GM21619 (cell line): ENCODE measurements at regions not wholly inside any gene's neighbourhood (a gene's known extent, or its start where the extent isn't known, plus 50 kb on each side); places are given as distances from the start of the nearest gene placed in this dataset.
A peak's percentile ranks its signal among the peaks of the same experiment; 100 is the strongest.
"Not testable (repeated sequence)": the region's sequence is repeated elsewhere in the genome, so short reads cannot be mapped to it uniquely, and the experiment has no call there.

Experiments
- ATAC-seq: cut with Tn5 transposase; IDR thresholded peaks from one replicate; pipeline ENCODE4 v1.9.1; 2021; ENCODE audit not compliant: unreplicated experiment

DNA sequence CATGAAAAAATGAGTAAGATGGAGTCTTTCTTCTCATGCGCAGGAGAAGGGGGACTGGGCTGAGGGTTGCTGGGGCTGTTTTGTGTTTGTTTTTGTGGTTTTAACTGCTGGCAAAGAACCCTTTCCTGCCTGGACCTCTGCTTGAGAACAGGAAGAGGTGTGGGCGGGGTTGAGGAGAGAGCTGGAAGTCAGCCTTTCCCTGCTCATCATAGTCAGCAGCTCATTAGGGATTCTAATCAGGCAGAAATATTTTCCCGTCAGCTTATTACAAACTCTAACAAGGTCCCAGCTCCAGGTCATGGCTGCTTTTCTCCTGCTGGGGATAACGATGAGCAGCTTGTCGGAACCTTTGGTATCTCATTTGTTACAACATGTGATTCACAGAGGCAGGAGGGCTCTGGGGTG is 185.0 kb upstream of the NRXN3 start:
- no peak for ATAC-seq

DNA sequence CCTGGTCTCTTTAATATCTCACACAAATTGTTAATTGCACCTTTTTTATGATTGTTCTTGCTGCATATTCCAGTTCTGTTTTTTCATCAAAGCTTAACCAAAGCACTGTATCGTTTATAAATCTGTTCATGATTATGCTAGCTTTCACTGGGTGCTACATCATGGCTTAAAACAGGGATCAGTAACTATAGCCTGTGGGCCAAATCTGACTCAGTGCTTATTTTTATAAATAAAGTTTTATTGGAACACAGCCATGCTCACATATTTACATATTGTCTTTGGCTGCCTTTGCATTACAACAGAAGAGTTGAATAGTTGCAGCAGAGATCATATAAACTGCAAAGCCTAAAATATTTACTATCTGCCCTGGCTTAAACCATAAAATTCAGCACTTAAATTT is 183.4 kb upstream of the NRXN3 start:
- ATAC-seq, result no peak

- no peak for ATAC-seq
Measured at GRCh38 chr14:77988096-77988870, 181.9 kb upstream of the NRXN3 start.

DNA sequence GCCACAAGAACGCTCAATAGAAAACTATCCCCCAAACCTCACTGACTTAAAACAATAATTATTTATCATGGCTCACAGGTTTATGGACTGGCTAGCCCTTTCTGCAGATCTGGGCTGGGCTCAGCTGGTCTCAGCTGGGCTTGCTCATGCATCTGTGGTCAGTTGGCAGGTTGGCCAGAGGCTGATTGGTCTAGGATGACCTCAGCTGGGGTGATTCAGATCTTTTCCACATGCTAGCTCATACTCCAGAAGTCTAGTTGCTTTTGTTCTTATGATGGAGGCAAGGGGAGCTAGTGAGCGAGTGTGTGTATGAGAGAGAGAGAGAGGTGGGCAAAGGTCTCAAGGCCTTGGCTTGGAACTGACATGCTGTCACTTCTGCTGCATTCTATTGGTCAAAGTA is 181.2 kb upstream of the NRXN3 start:
- no peak for ATAC-seq

- ATAC-seq, result no peak
Measured at GRCh38 chr14:77989441-77989991, 180.7 kb upstream of the NRXN3 start.

- ATAC-seq, result no peak
Measured at GRCh38 chr14:77990337-77990736, 179.8 kb upstream of the NRXN3 start.

DNA sequence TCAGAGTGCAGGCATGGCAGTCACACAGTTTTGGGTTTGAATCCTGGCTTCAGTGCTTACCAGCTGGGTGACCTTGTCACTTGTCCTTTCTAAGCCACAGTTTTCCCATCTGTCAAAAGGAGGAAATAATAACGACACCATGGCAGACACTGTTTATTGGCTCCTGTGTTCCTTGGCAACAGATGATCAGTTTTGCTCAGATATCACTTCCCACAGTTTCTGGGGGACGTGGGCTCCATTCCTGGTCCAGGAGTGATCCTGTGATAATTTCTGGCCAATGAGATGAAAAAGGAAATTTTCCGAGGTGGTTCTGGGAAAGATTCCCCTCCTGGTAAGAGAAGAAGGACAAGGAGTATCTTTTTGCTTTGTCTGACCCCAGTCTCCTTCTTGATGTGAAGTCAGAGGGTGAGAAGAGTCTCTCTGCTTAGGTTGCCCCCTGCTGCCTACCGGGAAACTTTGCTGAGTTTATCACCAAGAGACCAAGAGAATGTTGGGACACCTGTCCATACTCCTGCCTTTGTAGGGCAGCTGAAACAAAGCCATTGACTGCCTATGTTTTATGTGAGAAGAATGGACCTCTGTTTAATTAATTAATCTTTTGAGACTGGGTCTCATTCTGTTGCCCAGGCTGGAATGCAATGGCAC is 178.9 kb upstream of the NRXN3 start:
- no peak for ATAC-seq

DNA sequence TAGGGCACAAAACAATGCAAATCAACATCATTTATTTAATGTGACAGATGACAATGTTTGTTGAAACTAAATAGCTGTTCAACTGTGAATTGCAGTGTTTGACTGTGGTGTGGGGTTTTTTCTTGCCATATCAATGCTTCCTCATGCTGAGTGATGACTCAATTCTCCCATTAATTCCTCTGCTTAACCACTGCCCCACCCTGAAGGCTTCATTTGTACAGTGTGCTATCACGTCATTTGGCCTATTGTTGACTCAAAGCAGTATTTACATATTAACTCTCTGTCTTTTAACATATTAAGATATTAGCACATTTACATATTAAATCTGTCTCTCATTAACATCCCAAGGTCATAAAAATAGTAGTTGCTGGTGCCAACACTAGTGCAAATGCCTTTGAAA is 164.8 kb upstream of the NRXN3 start:
- peak; percentile 71 for ATAC-seq

- no peak for ATAC-seq
Measured at GRCh38 chr14:78007160-78007559, 163.0 kb upstream of the NRXN3 start.

DNA sequence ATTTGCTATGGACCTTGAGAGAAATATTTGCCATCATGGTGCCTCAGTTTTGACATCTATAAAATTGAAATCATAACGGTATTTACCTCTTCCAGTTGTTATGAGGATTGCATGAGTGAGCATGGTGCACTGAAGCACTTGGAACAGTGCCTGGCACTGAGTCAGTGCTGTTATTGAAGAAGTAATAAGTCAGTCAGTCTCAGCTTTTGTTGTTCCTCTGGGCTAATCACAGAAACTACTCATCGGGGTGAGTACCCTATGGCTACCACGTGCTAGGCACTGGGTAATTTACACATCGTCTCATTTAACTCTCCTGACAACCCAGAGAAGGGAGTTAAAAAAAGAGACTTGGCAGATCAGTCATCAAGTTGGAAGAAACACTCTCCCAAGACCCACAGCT is 159.5 kb upstream of the NRXN3 start:
- no peak for ATAC-seq

DNA sequence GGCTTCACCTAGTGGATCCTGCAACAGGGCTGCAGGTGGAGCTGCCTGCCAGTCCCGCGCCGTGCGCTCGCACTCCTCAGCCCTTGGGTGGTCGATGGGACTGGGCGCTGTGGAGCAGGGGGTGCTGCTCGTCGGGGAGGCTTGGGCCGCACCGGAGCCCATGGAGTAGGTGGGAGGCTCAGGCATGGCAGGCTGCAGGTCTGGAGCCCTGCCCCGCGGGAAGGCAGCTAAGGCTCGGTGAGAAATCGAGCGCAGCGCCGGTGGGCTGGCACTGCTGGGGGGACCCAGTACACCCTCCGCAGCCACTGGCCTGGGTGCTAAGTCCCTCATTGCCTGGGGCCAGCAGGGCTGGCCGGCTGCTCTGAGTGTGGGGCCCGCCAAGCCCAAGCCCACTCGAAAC is 156.3 kb upstream of the NRXN3 start:
- ATAC-seq, result not testable (repeated sequence)

- no peak for ATAC-seq
Measured at GRCh38 chr14:78016532-78016931, 153.6 kb upstream of the NRXN3 start.

DNA sequence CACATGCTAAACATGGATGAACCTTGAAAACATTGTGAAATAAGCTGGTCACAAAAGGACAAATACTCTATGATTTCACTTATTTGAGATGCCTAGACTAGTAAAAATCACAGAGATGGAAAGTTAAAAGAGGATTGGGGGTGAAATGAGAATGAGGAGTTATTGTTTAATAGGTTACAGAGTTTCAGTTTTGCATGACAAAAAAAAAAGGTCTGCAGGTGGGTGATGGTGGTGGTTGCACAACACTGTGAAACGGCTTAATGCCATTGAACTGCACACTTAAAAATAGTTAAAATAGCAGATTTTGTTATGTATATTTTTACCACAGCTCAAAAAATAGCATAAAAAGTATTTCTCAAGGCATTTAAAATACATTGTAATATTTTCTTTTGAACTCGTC is 151.9 kb upstream of the NRXN3 start:
- ATAC-seq, result no peak

- ATAC-seq, result peak; percentile 87
Measured at GRCh38 chr14:78022059-78022458, 148.1 kb upstream of the NRXN3 start.

DNA sequence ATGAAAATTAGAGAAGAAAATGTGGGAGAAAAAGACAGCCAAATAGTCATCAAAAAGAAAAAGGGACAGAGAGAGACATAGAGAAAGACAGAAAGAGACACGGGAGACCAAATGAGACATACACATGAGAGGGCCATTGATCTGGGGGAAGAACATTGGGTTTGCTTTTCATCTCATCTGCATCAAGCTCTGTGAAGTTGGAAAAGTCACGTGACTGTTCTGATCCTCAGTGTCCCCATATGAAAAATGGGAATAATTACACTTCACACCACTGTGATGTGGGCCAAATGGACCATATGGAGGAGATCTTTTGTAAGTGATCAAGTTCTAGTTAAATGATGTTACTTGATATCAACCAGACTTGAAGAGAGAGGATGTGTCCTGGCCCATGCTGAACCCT is 147.1 kb upstream of the NRXN3 start:
- no peak for ATAC-seq

GRCh38 chr14:78028471-78028870 is 141.7 kb upstream of the NRXN3 start:
- no peak for ATAC-seq

DNA sequence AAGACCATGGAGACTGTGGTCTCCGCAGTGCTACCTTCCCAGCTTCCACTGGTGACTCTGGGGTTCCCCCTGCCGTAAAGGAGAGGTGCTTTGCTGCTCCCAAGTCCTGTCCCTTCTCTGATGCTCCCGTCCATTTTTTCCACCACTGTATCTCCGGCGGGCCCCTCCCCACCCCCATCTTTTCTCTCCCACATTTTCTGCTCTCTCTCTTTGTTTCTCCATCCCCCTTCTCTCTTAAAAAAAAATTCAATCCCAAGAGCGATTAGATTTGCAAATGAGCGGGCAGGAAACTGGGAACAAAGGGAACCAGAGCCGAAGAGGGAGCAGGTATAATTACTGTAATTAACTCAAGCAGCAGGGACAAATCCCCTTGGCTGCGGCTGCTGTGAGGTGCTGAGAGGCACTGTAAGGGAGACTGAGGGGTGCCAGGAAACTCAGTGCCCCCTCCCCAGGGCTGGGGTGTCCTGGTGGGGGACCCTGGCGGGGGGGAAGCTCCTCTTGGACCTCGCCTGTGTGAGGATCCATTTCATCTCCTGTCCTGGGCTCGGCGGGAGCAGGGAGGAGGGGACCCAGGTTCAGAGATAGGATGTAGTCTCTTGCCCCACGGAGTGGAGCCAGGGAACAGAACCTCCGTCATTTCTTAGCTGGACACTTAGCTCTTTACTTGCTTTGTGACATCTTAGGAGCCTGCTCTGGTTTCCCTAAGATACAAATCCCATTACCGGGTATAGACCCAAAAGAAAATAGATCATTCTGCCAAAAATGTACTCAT is 140.4 kb upstream of the NRXN3 start:
- no peak for ATAC-seq

DNA sequence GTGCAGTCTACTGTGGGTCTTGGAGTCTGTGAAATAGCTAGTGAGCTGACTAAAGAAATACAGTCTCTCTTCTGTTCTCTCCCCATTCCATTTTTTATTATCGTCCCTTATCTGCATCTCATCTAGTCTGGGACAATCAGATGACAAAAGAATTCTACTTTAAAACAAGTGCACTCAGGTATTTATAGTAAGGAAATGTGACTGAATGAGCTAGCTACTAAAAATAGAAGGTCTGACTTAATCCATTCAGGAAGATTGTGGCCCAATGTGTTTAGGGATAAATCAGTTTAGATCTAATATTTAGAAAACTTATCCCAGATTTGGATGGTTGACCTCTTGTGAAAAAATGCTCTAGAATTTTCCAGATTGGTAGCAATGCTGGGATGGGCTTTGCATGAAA is 126.8 kb upstream of the NRXN3 start:
- no peak for ATAC-seq

DNA sequence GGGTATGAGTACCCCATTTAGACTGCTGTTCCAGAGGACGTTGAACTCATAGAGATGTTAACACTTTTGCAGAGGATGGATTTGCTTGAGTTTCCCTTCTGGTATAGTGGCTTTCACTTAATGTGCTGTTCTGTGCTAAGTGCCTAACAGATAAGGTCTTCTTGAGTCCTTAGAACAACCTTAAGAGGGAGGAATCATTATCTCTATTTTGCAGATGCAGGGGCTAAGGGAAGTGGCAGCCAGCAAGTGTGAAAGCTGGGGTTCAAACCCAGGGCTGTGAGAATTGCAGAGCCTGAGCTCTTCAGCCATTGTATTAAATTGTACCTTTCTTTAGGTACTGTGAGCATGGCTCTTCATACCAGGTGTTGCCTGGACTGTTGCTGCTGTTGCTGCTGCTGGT is 122.1 kb upstream of the NRXN3 start:
- ATAC-seq, result no peak

- not testable (repeated sequence) for ATAC-seq
Measured at GRCh38 chr14:78056890-78057289, 113.3 kb upstream of the NRXN3 start.

- no peak for ATAC-seq
Measured at GRCh38 chr14:78070344-78070743, 99.8 kb upstream of the NRXN3 start.
